ENCODE measurements at regions not wholly inside any gene's neighbourhood (a gene's known extent, or its start where the extent isn't known, plus 50 kb on each side); places are given as distances from the start of the nearest gene placed in this dataset.

DNA sequence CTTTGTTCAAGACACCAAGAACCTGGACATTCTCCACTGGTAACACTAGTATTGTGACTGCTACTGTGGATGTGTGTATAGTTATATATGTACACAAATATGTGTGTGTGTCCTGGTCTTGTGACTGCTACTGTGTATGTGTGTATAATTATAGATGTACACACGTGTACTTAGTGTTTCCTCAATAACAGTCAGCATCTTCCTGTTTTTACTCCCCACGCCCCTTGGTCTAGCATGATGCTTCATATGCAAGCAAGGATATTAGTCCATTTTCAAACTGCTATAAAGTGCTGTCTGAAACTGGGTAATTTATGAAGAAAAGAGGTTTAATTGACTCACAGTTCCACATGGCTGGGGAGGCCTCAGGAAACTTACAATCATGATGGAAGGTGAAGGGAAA is 802.7 kb downstream of the RNF144A start:
- no peak for TF ChIP-seq CTCF (conservative IDR thresholded peaks at IDR 0.05; ENCODE audit: low read depth, low read length)
- no peak for TF ChIP-seq EZH2 (IDR thresholded peaks at IDR 0.05; ENCODE audit: borderline replicate concordance, low read depth, low read length, poor library complexity, severe bottlenecking)
